Keratinocyte (primary cell): ENCODE measurements at regions not wholly inside any gene's neighbourhood (a gene's known extent, or its start where the extent isn't known, plus 50 kb on each side); places are given as distances from the start of the nearest gene placed in this dataset.

ENCODE experiments used
- DNase-seq: peaks from one replicate; pipeline ENCODE4 v3.0.0-alpha.2; 2011; ENCODE audit warnings: low read depth, missing footprints, low spot score
- FAIRE-seq: peaks from 2 replicates; lab custom pipeline; 2011; peaks lifted over from hg19 to GRCh38; lab: Jason Lieb, UNC
- H2AFZ ChIP-seq: 2 replicates; pipeline ENCODE4 v1.6.0; 2012; ENCODE audit warnings: low read length, control low read depth, inconsistent platforms; ENCODE audit not compliant: control insufficient read depth
- H3K27ac ChIP-seq: 2 replicates; pipeline ENCODE4 v1.5.1; 2011; ENCODE audit warnings: low read length; ENCODE audit not compliant: control insufficient read depth, insufficient read depth
- H3K27me3 ChIP-seq: 3 replicates; pipeline ENCODE4 v1.6.0; 2011; ENCODE audit warnings: low read length; ENCODE audit not compliant: control insufficient read depth, insufficient read depth; ENCODE audit errors: extremely low read depth
- H3K36me3 ChIP-seq, 2 experiments: 2 replicates in 1 of 2; 3 replicates in 1 of 2; pipeline ENCODE4 v1.5.1; 2011; ENCODE audit warnings: low read length in 2 of 2, mild to moderate bottlenecking in 1 of 2; ENCODE audit not compliant: control insufficient read depth in 2 of 2, insufficient read depth in 2 of 2; ENCODE audit errors: extremely low read depth in 1 of 2
- H3K4me1 ChIP-seq: 3 replicates; pipeline ENCODE4 v1.5.1; 2011; ENCODE audit warnings: low read length; ENCODE audit not compliant: control insufficient read depth, insufficient read depth; ENCODE audit errors: extremely low read depth
- H3K4me2 ChIP-seq: 3 replicates; pipeline ENCODE4 v1.6.0; 2011; ENCODE audit warnings: low read depth, low read length; ENCODE audit not compliant: control insufficient read depth, insufficient read depth; ENCODE audit errors: extremely low read depth
- H3K4me3 ChIP-seq, 3 experiments: fragments of 200-600 bp in 1 of 3; sonication (generic) in 1 of 3; 2 replicates in 2 of 3; 3 replicates in 1 of 3; pipeline ENCODE4 v1.5.1; 2011 to 2016; ENCODE audit warnings: low read length in 3 of 3, mild to moderate bottlenecking in 3 of 3, control low read depth in 2 of 3, inconsistent platforms in 1 of 3, low read depth in 1 of 3, mixed read lengths in 1 of 3, mixed run types in 1 of 3, moderate library complexity in 1 of 3; ENCODE audit not compliant: control insufficient read depth in 2 of 3, insufficient read depth in 2 of 3; ENCODE audit errors: extremely low read depth in 1 of 3
- H3K79me2 ChIP-seq: 2 replicates; pipeline ENCODE4 v1.6.0; 2012; ENCODE audit warnings: low read length; ENCODE audit not compliant: control insufficient read depth, insufficient read depth
- H3K9ac ChIP-seq: 3 replicates; pipeline ENCODE4 v1.6.0; 2011; ENCODE audit warnings: low read length; ENCODE audit not compliant: control insufficient read depth, insufficient read depth; ENCODE audit errors: extremely low read depth
- H3K9me1 ChIP-seq: 3 replicates; pipeline ENCODE4 v1.6.0; 2011; ENCODE audit warnings: low read length; ENCODE audit not compliant: control insufficient read depth, insufficient read depth; ENCODE audit errors: extremely low read depth
- H3K9me3 ChIP-seq: 2 replicates; pipeline ENCODE4 v1.5.1; 2012; ENCODE audit warnings: low read depth, low read length; ENCODE audit not compliant: control insufficient read depth
- H4K20me1 ChIP-seq: 3 replicates; pipeline ENCODE4 v1.6.0; 2011; ENCODE audit warnings: low read length; ENCODE audit not compliant: control insufficient read depth, insufficient read depth; ENCODE audit errors: extremely low read depth
- CTCF ChIP-seq, 3 experiments: IDR thresholded peaks in 1 of 3; conservative IDR thresholded peaks in 1 of 3; optimal IDR thresholded peaks in 1 of 3; 2 replicates in 2 of 3; 3 replicates in 1 of 3; pipeline versions ENCODE3 to v1.5.1; 2011; ENCODE audit warnings: low read length in 3 of 3, mild to moderate bottlenecking in 3 of 3, moderate library complexity in 2 of 3, control low read depth in 1 of 3, inconsistent platforms in 1 of 3; ENCODE audit not compliant: insufficient read depth in 2 of 3; ENCODE audit errors: extremely low read depth in 1 of 3
- EZH2 ChIP-seq: IDR thresholded peaks from one replicate; pipeline ENCODE4 v1.6.1; 2012; ENCODE audit warnings: inconsistent platforms, mild to moderate bottlenecking, low read length, moderate library complexity
- dilution Hi-C: fragments of 300-500 bp; cut with MboI; formaldehyde crosslinking; loops from one replicate; pipeline ENCODE4 v1.7.0; 2020; ENCODE audit warnings: low sequenced_read_pairs; ENCODE audit not compliant: extremely low pct_ligation_motif_present

- H3K27me3 ChIP-seq, result no peaks in the 10 kb centered on the region
- H3K4me2 ChIP-seq, result no peak overlapping the region
- H3K9me1 ChIP-seq, result no peaks in the 10 kb centered on the region
- H2AFZ ChIP-seq, result no peak overlapping the region
- TF ChIP-seq EZH2 (no peak), CTCF (optimal IDR thresholded peaks at IDR 0.05 in 1 of 3, IDR thresholded peaks at IDR 0.05 in 1 of 3, conservative IDR thresholded peaks at IDR 0.05 in 1 of 3; ENCODE audit: extremely low read depth in 1 of 3, insufficient read depth in 2 of 3, low read length in 3 of 3) (no peak)
- no peaks in the 10 kb centered on the region for H3K79me2 ChIP-seq
- H3K27ac ChIP-seq, result no peak overlapping the region
- dilution Hi-C loops, result no loop called here
- no peak overlapping the region for H3K9ac ChIP-seq
- FAIRE-seq (no peak), DNase-seq (no peak)
- no peaks in the 10 kb centered on the region for H4K20me1 ChIP-seq
- H3K4me1 ChIP-seq, result no peaks in the 10 kb centered on the region
- no peaks in the 10 kb centered on the region for H3K36me3 ChIP-seq
- H3K4me3 ChIP-seq, result no peak overlapping the region
- H3K9me3 ChIP-seq, result no peaks in the 10 kb centered on the region
These were observed 182.3 kb downstream of the GALC start for GRCh38 chr14:87810711-87811110.

- Histone ChIP-seq H3K9me1 (no peaks in the 10 kb centered on the region), H3K4me3 (no peak overlapping the region), H3K79me2 (no peaks in the 10 kb centered on the region), H3K27ac (no peak overlapping the region), H3K4me2 (no peak overlapping the region), H3K4me1 (no peaks in the 10 kb centered on the region), H3K9ac (no peak overlapping the region), H3K36me3 (no peaks in the 10 kb centered on the region), H3K9me3 (no peaks in the 10 kb centered on the region), H3K27me3 (no peaks in the 10 kb centered on the region), H2AFZ (no peak overlapping the region), H4K20me1 (no peaks in the 10 kb centered on the region)
- no peak for FAIRE-seq
- dilution Hi-C loops, result no loop called here
- no peak for DNase-seq
- TF ChIP-seq CTCF (optimal IDR thresholded peaks at IDR 0.05 in 1 of 3, IDR thresholded peaks at IDR 0.05 in 1 of 3, conservative IDR thresholded peaks at IDR 0.05 in 1 of 3; ENCODE audit: extremely low read depth in 1 of 3, insufficient read depth in 2 of 3, low read length in 3 of 3) (no peak), EZH2 (no peak)
These were observed 183.7 kb downstream of the GALC start for GRCh38 chr14:87809261-87809660.
